B cell (primary cell): ENCODE measurements at regions not wholly inside any gene's neighbourhood (a gene's known extent, or its start where the extent isn't known, plus 50 kb on each side); places are given as distances from the start of the nearest gene placed in this dataset.

ENCODE experiments used
- CTCF ChIP-seq: fragments of 200-600 bp; IDR thresholded peaks from one replicate; pipeline ENCODE4 v1.8.0; 2022; ENCODE audit warnings: antibody characterized with exemption, mild to moderate bottlenecking
- EZH2 ChIP-seq: IDR thresholded peaks from 2 replicates; pipeline ENCODE4 v1.6.1; 2012; ENCODE audit warnings: borderline replicate concordance, low read depth, mild to moderate bottlenecking, moderate library complexity, low read length; ENCODE audit not compliant: insufficient read depth, poor library complexity, severe bottlenecking

- TF ChIP-seq CTCF (no peak), EZH2 (no peak)
Observed at GRCh38 chr6:80535914-80536565, 429.6 kb downstream of the BCKDHB start.
